ENCODE measurements at regions not wholly inside any gene's neighbourhood (a gene's known extent, or its start where the extent isn't known, plus 50 kb on each side); places are given as distances from the start of the nearest gene placed in this dataset.

- no peak for DNase-seq (ENCODE audit: low read depth)
- no peak overlapping the region for H3K4me3 ChIP-seq (ENCODE audit: low read length)
- TF ChIP-seq CTCF (conservative IDR thresholded peaks at IDR 0.05; ENCODE audit: low read length), result no peak
Observed at GRCh38 chr2:35347561-35347960, 1008.0 kb upstream of the CRIM1 start.

- DNase-seq (ENCODE audit: low read depth), result no peak
- no peak for TF ChIP-seq CTCF (conservative IDR thresholded peaks at IDR 0.05; ENCODE audit: low read length)
Observed at GRCh38 chr2:35343135-35343534, 1012.4 kb upstream of the CRIM1 start.

GRCh38 chr2:35339211-35339610 is 1016.4 kb upstream of the CRIM1 start:
- DNase-seq (ENCODE audit: low read depth), result no peak
- no peak overlapping the region for H3K4me3 ChIP-seq (ENCODE audit: low read length)
- TF ChIP-seq CTCF (conservative IDR thresholded peaks at IDR 0.05; ENCODE audit: low read length), result no peak

More at GRCh38 chr2:35343135-35343534, 1012.4 kb upstream of the CRIM1 start:
- H3K4me3 ChIP-seq (ENCODE audit: low read length), result no peak overlapping the region

GRCh38 chr2:35337922-35338321 is 1017.7 kb upstream of the CRIM1 start:
- H3K4me3 ChIP-seq (ENCODE audit: low read length), result no peak overlapping the region
- TF ChIP-seq CTCF (conservative IDR thresholded peaks at IDR 0.05; ENCODE audit: low read length), result no peak
- no peak for DNase-seq (ENCODE audit: low read depth)

GRCh38 chr2:35314049-35314448 is 1041.5 kb upstream of the CRIM1 start:
- DNase-seq (ENCODE audit: low read depth), result no peak
- no peak for TF ChIP-seq CTCF (conservative IDR thresholded peaks at IDR 0.05; ENCODE audit: low read length)
- no peak overlapping the region for H3K4me3 ChIP-seq (ENCODE audit: low read length)

- no peak for DNase-seq (ENCODE audit: low read depth)
- no peak for TF ChIP-seq CTCF (conservative IDR thresholded peaks at IDR 0.05; ENCODE audit: low read length)
- H3K4me3 ChIP-seq (ENCODE audit: low read length), result no peak overlapping the region
Observed at GRCh38 chr2:35301369-35301768, 1054.2 kb upstream of the CRIM1 start.

- no peak for TF ChIP-seq CTCF (conservative IDR thresholded peaks at IDR 0.05; ENCODE audit: low read length)
- no peak overlapping the region for H3K4me3 ChIP-seq (ENCODE audit: low read length)
- no peak for DNase-seq (ENCODE audit: low read depth)
Observed at GRCh38 chr2:35298493-35298892, 1057.1 kb upstream of the CRIM1 start.

Data from AG10803 (cell line).